ENCODE measurements at regions not wholly inside any gene's neighbourhood (a gene's known extent, or its start where the extent isn't known, plus 50 kb on each side); places are given as distances from the start of the nearest gene placed in this dataset.

- Histone ChIP-seq H3K27ac (ENCODE audit: extremely low read depth, low read depth, low read length) (no peak overlapping the region), H3K4me3 (ENCODE audit: low read depth, low read length) (no peak overlapping the region), H3K4me1 (ENCODE audit: control insufficient read depth, insufficient read depth, low read length) (no peaks in the 10 kb centered on the region), H3K9me3 (ENCODE audit: control insufficient read depth, insufficient read depth, low read depth, low read length) (no peaks in the 10 kb centered on the region), H3K36me3 (ENCODE audit: control insufficient read depth in 2 of 2, insufficient read depth in 1 of 2, low read length in 2 of 2) (no peaks in the 10 kb centered on the region)
- CTCF ChIA-PET = no interaction called here
- no peak for TF ChIP-seq ZFP69B (tag by site-specific recombination; IDR thresholded peaks at IDR 0.05)
- no peak for TF ChIP-seq ZNF133 (tag by site-specific recombination; IDR thresholded peaks at IDR 0.05)
- TF ChIP-seq BCL11A (tag by site-specific recombination; IDR thresholded peaks at IDR 0.05; ENCODE audit: low read depth) = no peak
- TF ChIP-seq ZNF248 (tag by site-specific recombination; IDR thresholded peaks at IDR 0.05) = no peak
- TF ChIP-seq ZNF16 (tag by site-specific recombination; IDR thresholded peaks at IDR 0.05; ENCODE audit: low read depth) = no peak
- no peak for TF ChIP-seq ZNF398 (tag by site-specific recombination; IDR thresholded peaks at IDR 0.05)
- TF ChIP-seq ZNF157 (tag by site-specific recombination; IDR thresholded peaks at IDR 0.05) = no peak
- TF ChIP-seq ZBTB44 (tag by site-specific recombination; IDR thresholded peaks at IDR 0.05) = no peak
- TF ChIP-seq ZNF664 (tag by site-specific recombination; IDR thresholded peaks at IDR 0.05) = no peak
- no peak for TF ChIP-seq ZNF645 (tag by site-specific recombination; IDR thresholded peaks at IDR 0.05)
- TF ChIP-seq ZNF677 (tag by site-specific recombination; IDR thresholded peaks at IDR 0.05) = no peak
- no peak for TF ChIP-seq ZNF148 (tag by site-specific recombination; IDR thresholded peaks at IDR 0.05; ENCODE audit: borderline replicate concordance)
- TF ChIP-seq KLF1 (tag by site-specific recombination; IDR thresholded peaks at IDR 0.05) = no peak
- no peak for TF ChIP-seq ZNF394 (tag by site-specific recombination; IDR thresholded peaks at IDR 0.05; ENCODE audit: borderline replicate concordance)
- TF ChIP-seq PATZ1 (tag by site-specific recombination; IDR thresholded peaks at IDR 0.05) = no peak
- TF ChIP-seq ZNF596 (tag by site-specific recombination; IDR thresholded peaks at IDR 0.05) = no peak
- TF ChIP-seq ZNF501 (tag by site-specific recombination; IDR thresholded peaks at IDR 0.05) = no peak
- POLR2A ChIA-PET = interaction anchor here (0.6 kb wide), 1 partner anchor 181 kb away, joined by 3 read pairs; the partner anchor contains the start of gene DZIP1
Measured at GRCh38 chr13:95463531-95463930, 89.0 kb upstream of the CLDN10 start.
